ENCODE measurements at regions not wholly inside any gene's neighbourhood (a gene's known extent, or its start where the extent isn't known, plus 50 kb on each side); places are given as distances from the start of the nearest gene placed in this dataset.
"Not testable (repeated sequence)": the region's sequence is repeated elsewhere in the genome, so short reads cannot be mapped to it uniquely, and the experiment has no call there.

GRCh38 chr15:93759629-93760028, 471.7 kb upstream of the MCTP2 start:
- H3K27ac Mint-ChIP-seq = no peak overlapping the region
- DNase-seq = no peak
- H3K9me3 Mint-ChIP-seq = peaks cover 0 to 2% of the 10 kb centered on the region in 2 donors
- peaks cover 12 to 38% of the 10 kb centered on the region in 2 donors for H3K27me3 Mint-ChIP-seq
- ATAC-seq (replicated peaks) = no peak
- no peaks in the 10 kb centered on the region for H3K4me1 Mint-ChIP-seq (ENCODE audit: low read depth in 2 of 2)
- no peak overlapping the region for H3K4me3 Mint-ChIP-seq
- no peaks in the 10 kb centered on the region for H3K36me3 Mint-ChIP-seq (ENCODE audit: insufficient read depth)

GRCh38 chr15:93758824-93759223, 472.5 kb upstream of the MCTP2 start:
- no peaks in the 10 kb centered on the region for H3K4me1 Mint-ChIP-seq (ENCODE audit: low read depth in 2 of 2)
- H3K36me3 Mint-ChIP-seq (ENCODE audit: insufficient read depth) = no peaks in the 10 kb centered on the region
- H3K9me3 Mint-ChIP-seq = peaks cover 0 to 2% of the 10 kb centered on the region in 2 donors
- H3K27ac Mint-ChIP-seq = no peak overlapping the region
- no peak overlapping the region for H3K4me3 Mint-ChIP-seq
- no peak for DNase-seq
- H3K27me3 Mint-ChIP-seq = peaks cover 12 to 38% of the 10 kb centered on the region in 2 donors
- ATAC-seq (replicated peaks) = no peak

GRCh38 chr15:93748710-93749109, 482.7 kb upstream of the MCTP2 start:
- DNase-seq (no peak), ATAC-seq (replicated peaks) (no peak)
- H3K9me3 Mint-ChIP-seq = peaks cover 7 to 23% of the 10 kb centered on the region in 2 donors
- no peak overlapping the region for H3K27ac Mint-ChIP-seq
- no peaks in the 10 kb centered on the region for H3K4me1 Mint-ChIP-seq (ENCODE audit: low read depth in 2 of 2)
- H3K36me3 Mint-ChIP-seq (ENCODE audit: insufficient read depth) = no peaks in the 10 kb centered on the region
- peaks cover 38 to 72% of the 10 kb centered on the region in 2 donors for H3K27me3 Mint-ChIP-seq
- no peak overlapping the region for H3K4me3 Mint-ChIP-seq

GRCh38 chr15:93734976-93735375, 496.4 kb upstream of the MCTP2 start:
- H3K4me3 Mint-ChIP-seq; DNase-seq; ATAC-seq (replicated peaks); H3K36me3 Mint-ChIP-seq (ENCODE audit: insufficient read depth); H3K4me1 Mint-ChIP-seq (ENCODE audit: low read depth in 2 of 2); H3K27ac Mint-ChIP-seq; H3K9me3 Mint-ChIP-seq: not testable (repeated sequence)
- H3K27me3 Mint-ChIP-seq = peaks cover 8 to 18% of the 10 kb centered on the region in 2 donors

GRCh38 chr15:93730724-93731123, 500.6 kb upstream of the MCTP2 start:
- H3K4me1 Mint-ChIP-seq (ENCODE audit: low read depth in 2 of 2) = no peaks in the 10 kb centered on the region
- H3K27ac Mint-ChIP-seq = no peak overlapping the region
- H3K36me3 Mint-ChIP-seq (ENCODE audit: insufficient read depth) = no peaks in the 10 kb centered on the region
- H3K9me3 Mint-ChIP-seq = peaks cover 0 to 4% of the 10 kb centered on the region in 2 donors
- H3K27me3 Mint-ChIP-seq = peaks cover 14 to 31% of the 10 kb centered on the region in 2 donors
- no peak for ATAC-seq (replicated peaks)
- H3K4me3 Mint-ChIP-seq = no peak overlapping the region
- DNase-seq = no peak

- Mint-ChIP-seq H3K4me1 (ENCODE audit: low read depth in 2 of 2) (no peaks in the 10 kb centered on the region), H3K27ac (no peak overlapping the region), H3K9me3 (no peaks in the 10 kb centered on the region), H3K4me3 (no peak overlapping the region), H3K36me3 (ENCODE audit: insufficient read depth) (no peaks in the 10 kb centered on the region), H3K27me3 (no peaks in the 10 kb centered on the region)
- ATAC-seq (replicated peaks) (no peak), DNase-seq (no peak)
Observed at GRCh38 chr15:93722165-93722564, 509.2 kb upstream of the MCTP2 start.

GRCh38 chr15:93720607-93721006, 510.8 kb upstream of the MCTP2 start:
- Mint-ChIP-seq H3K27me3 (peaks cover 0 to 2% of the 10 kb centered on the region in 2 donors), H3K9me3 (no peaks in the 10 kb centered on the region), H3K27ac (no peak overlapping the region), H3K36me3 (ENCODE audit: insufficient read depth) (no peaks in the 10 kb centered on the region), H3K4me1 (ENCODE audit: low read depth in 2 of 2) (no peaks in the 10 kb centered on the region), H3K4me3 (no peak overlapping the region)
- no peak for ATAC-seq (replicated peaks)
- no peak for DNase-seq

- ATAC-seq (replicated peaks) = no peak
- Mint-ChIP-seq H3K4me1 (ENCODE audit: low read depth in 2 of 2) (no peaks in the 10 kb centered on the region), H3K4me3 (no peak overlapping the region), H3K27ac (no peak overlapping the region), H3K9me3 (no peaks in the 10 kb centered on the region), H3K36me3 (ENCODE audit: insufficient read depth) (no peaks in the 10 kb centered on the region), H3K27me3 (peaks cover 0 to 9% of the 10 kb centered on the region in 2 donors)
- no peak for DNase-seq
Observed at GRCh38 chr15:93719921-93720351, 511.4 kb upstream of the MCTP2 start.

- peaks cover 8 to 16% of the 10 kb centered on the region in 2 donors for H3K27me3 Mint-ChIP-seq
- no peak overlapping the region for H3K4me3 Mint-ChIP-seq
- ATAC-seq (replicated peaks) = no peak
- no peaks in the 10 kb centered on the region for H3K4me1 Mint-ChIP-seq (ENCODE audit: low read depth in 2 of 2)
- no peak for DNase-seq
- H3K27ac Mint-ChIP-seq = no peak overlapping the region
- no peaks in the 10 kb centered on the region for H3K9me3 Mint-ChIP-seq
- no peaks in the 10 kb centered on the region for H3K36me3 Mint-ChIP-seq (ENCODE audit: insufficient read depth)
Observed at GRCh38 chr15:93716615-93717231, 514.6 kb upstream of the MCTP2 start.

GRCh38 chr15:93709708-93710107, 521.7 kb upstream of the MCTP2 start:
- H3K27ac Mint-ChIP-seq = no peak overlapping the region
- H3K36me3 Mint-ChIP-seq (ENCODE audit: insufficient read depth) = no peaks in the 10 kb centered on the region
- DNase-seq = no peak
- no peaks in the 10 kb centered on the region for H3K4me1 Mint-ChIP-seq (ENCODE audit: low read depth in 2 of 2)
- no peaks in the 10 kb centered on the region for H3K9me3 Mint-ChIP-seq
- no peak overlapping the region for H3K4me3 Mint-ChIP-seq
- ATAC-seq (replicated peaks) = no peak
- H3K27me3 Mint-ChIP-seq = peaks cover 5 to 6% of the 10 kb centered on the region in 2 donors

GRCh38 chr15:93708724-93709445, 522.5 kb upstream of the MCTP2 start:
- Mint-ChIP-seq H3K9me3 (no peaks in the 10 kb centered on the region), H3K27ac (no peak overlapping the region), H3K4me1 (ENCODE audit: low read depth in 2 of 2) (no peaks in the 10 kb centered on the region), H3K4me3 (no peak overlapping the region), H3K36me3 (ENCODE audit: insufficient read depth) (no peaks in the 10 kb centered on the region), H3K27me3 (peaks cover 2 to 4% of the 10 kb centered on the region in 2 donors)
- ATAC-seq (replicated peaks) (no peak), DNase-seq (no peak)

GRCh38 chr15:93707751-93708150, 523.6 kb upstream of the MCTP2 start:
- no peak overlapping the region for H3K27ac Mint-ChIP-seq

GRCh38 chr15:93706495-93707292, 524.7 kb upstream of the MCTP2 start:
- Mint-ChIP-seq H3K27me3 (peaks cover 16 to 20% of the 10 kb centered on the region in 2 donors), H3K9me3 (no peaks in the 10 kb centered on the region), H3K36me3 (ENCODE audit: insufficient read depth) (no peaks in the 10 kb centered on the region), H3K27ac (no peak overlapping the region), H3K4me1 (ENCODE audit: low read depth in 2 of 2) (no peaks in the 10 kb centered on the region), H3K4me3 (no peak overlapping the region)
- ATAC-seq (replicated peaks) (no peak), DNase-seq (no peak)

More at GRCh38 chr15:93707751-93708150, 523.6 kb upstream of the MCTP2 start:
- Mint-ChIP-seq H3K4me1 (ENCODE audit: low read depth in 2 of 2) (no peaks in the 10 kb centered on the region), H3K36me3 (ENCODE audit: insufficient read depth) (no peaks in the 10 kb centered on the region), H3K9me3 (no peaks in the 10 kb centered on the region), H3K4me3 (no peak overlapping the region), H3K27me3 (peaks cover 9 to 15% of the 10 kb centered on the region in 2 donors)
- ATAC-seq (replicated peaks) (no peak), DNase-seq (no peak)

All from effector memory CD8-positive, alpha-beta T cell (primary cell).